Activated naive CD8-positive, alpha-beta T cell treated with anti-CD3 and anti-CD28 coated beads, Interleukin-2, amount 50 U/mL, for 24 hours (primary cell): ENCODE measurements at regions not wholly inside any gene's neighbourhood (a gene's known extent, or its start where the extent isn't known, plus 50 kb on each side); places are given as distances from the start of the nearest gene placed in this dataset.

Experiments
- ATAC-seq: fragments of 150-1000 bp; cut with Tn5 transposase; one replicate; pipeline ENCODE4 v1.10.0; 2021
- DNase-seq: peaks from one replicate; pipeline ENCODE4 v3.0.0; 2021
- H3K27ac Mint-ChIP-seq: one replicate; pipeline ENCODE4 v1.8.0; 2021; ENCODE audit warnings: mild to moderate bottlenecking, mixed read lengths
- H3K27me3 Mint-ChIP-seq: one replicate; pipeline ENCODE4 v1.8.0; 2021; ENCODE audit warnings: mixed read lengths
- H3K36me3 Mint-ChIP-seq: one replicate; pipeline ENCODE4 v1.8.0; 2021; ENCODE audit warnings: low read depth, mixed read lengths
- H3K4me1 Mint-ChIP-seq: one replicate; pipeline ENCODE4 v1.8.0; 2021; ENCODE audit warnings: mixed read lengths
- H3K4me3 Mint-ChIP-seq: one replicate; pipeline ENCODE4 v1.8.0; 2021; ENCODE audit warnings: mild to moderate bottlenecking, moderate library complexity, mixed read lengths
- H3K9me3 Mint-ChIP-seq: one replicate; pipeline ENCODE4 v1.8.0; 2021; ENCODE audit warnings: mixed read lengths

DNA sequence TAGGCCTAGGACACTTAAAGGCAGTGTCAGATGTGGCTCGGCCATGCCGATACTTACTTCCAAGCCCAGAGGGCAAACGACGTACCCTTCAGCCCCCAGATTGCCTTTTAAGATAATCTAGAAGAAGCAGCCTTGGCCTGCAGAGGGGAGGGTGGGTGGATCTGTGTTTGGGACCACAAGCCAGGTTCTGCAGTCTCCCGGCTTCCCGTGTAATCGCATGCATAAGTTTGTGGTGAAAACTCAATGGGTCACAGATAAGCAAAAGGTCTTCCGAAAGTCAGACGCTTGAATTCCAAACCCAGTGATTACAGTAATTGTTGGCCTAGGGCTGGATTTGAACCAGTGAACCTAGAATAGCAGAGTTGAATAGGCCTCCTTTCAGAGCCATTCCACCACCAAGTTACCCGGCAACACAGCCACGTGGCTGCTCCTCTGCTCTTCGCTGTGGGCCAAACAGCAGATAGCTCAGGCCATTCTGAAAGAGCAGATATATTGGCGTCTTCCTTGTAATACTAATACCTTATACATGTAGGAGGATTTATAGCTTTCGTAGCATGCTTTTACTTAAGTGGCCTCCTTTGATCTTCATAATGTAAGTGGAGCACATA, 170.8 kb upstream of the CADM1 start:
- no peak overlapping the region for H3K27ac Mint-ChIP-seq
- DNase-seq (no peak), ATAC-seq (no peak)
- H3K27me3 Mint-ChIP-seq: no peaks in the 10 kb centered on the region
- H3K9me3 Mint-ChIP-seq: no peaks in the 10 kb centered on the region
- H3K4me1 Mint-ChIP-seq: no peaks in the 10 kb centered on the region
- H3K4me3 Mint-ChIP-seq: no peak overlapping the region
- H3K36me3 Mint-ChIP-seq: no peaks in the 10 kb centered on the region

DNA sequence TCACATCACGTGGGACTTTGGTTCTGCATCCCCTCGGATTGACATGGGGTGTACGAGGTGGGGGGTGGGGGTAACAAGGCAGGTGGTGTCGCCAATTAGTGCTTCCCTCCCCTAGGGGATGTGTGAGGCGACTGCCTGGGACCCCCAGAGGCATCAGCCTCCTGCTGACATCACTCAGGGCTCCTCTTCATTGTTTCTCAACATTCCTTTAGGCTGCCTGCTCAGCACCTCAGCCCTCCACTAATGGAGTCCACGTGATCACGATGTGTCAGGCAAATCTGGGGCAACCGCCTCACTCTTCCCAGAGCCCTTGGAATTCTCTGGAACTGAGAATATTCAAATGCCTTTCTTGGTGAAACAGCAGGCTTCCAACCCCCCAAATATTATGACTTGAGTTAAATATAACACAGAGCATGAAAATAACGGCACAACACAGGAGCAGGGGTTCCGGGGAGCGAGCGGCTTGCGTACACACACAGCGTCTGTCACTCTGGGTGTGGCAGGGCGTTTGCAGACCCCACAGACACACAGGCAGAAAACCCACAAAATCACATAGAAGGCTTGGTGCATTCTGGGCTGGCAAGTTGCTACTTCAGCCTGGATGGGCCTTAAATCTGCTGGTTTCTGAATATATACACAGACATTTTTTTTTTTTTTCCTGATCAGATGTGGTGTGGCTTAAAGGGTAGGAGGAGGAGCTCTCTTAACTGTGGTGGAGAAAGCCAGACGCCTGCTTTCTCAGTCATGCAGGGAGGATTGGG, 170.1 kb upstream of the CADM1 start:
- H3K27ac Mint-ChIP-seq: no peak overlapping the region
- H3K4me1 Mint-ChIP-seq: no peaks in the 10 kb centered on the region
- no peak overlapping the region for H3K4me3 Mint-ChIP-seq
- H3K27me3 Mint-ChIP-seq: peaks cover 1% of the 10 kb centered on the region
- no peak for DNase-seq
- H3K9me3 Mint-ChIP-seq: no peaks in the 10 kb centered on the region
- no peak for ATAC-seq
- no peaks in the 10 kb centered on the region for H3K36me3 Mint-ChIP-seq

- no peaks in the 10 kb centered on the region for H3K36me3 Mint-ChIP-seq
- peaks cover 1% of the 10 kb centered on the region for H3K27me3 Mint-ChIP-seq
- H3K9me3 Mint-ChIP-seq: no peaks in the 10 kb centered on the region
- DNase-seq (no peak), ATAC-seq (no peak)
- no peak overlapping the region for H3K4me3 Mint-ChIP-seq
- no peaks in the 10 kb centered on the region for H3K4me1 Mint-ChIP-seq
- no peak overlapping the region for H3K27ac Mint-ChIP-seq
These were observed 169.5 kb upstream of the CADM1 start for GRCh38 chr11:115673720-115674119.

- Mint-ChIP-seq H3K9me3 (no peaks in the 10 kb centered on the region), H3K27me3 (peaks cover 1% of the 10 kb centered on the region), H3K4me1 (no peaks in the 10 kb centered on the region), H3K27ac (no peak overlapping the region), H3K36me3 (no peaks in the 10 kb centered on the region), H3K4me3 (no peak overlapping the region)
- no peak for DNase-seq
- no peak for ATAC-seq
These were observed 168.8 kb upstream of the CADM1 start for GRCh38 chr11:115672999-115673411.

DNA sequence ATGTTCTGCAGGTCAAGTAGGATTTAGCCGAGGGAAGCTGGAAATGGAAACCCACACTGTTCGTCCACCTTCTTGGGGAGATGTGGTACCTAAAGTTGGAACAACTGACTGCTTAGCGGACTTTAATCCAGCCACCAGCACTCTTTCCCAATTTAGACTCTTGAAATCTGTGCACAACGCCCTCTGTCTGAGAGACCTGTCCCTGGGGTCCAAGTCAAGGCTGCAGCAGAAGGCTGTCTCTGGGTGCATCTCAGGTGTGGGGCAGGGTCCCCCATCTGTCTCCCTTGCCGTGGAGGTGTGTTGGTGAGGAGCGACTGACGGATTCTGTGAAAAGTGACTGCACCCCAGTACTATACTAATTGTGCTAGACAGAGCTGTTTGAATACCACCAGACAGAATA, 168.2 kb upstream of the CADM1 start:
- Mint-ChIP-seq H3K36me3 (no peaks in the 10 kb centered on the region), H3K4me3 (no peak overlapping the region)
- ATAC-seq: no peak

GRCh38 chr11:115670538-115671205, 166.5 kb upstream of the CADM1 start:
- Mint-ChIP-seq H3K36me3 (no peaks in the 10 kb centered on the region), H3K27ac (no peak overlapping the region), H3K9me3 (no peaks in the 10 kb centered on the region), H3K4me1 (no peaks in the 10 kb centered on the region), H3K27me3 (peaks cover 1% of the 10 kb centered on the region), H3K4me3 (no peak overlapping the region)
- DNase-seq (no peak), ATAC-seq (no peak)

More for the DNA sequence above, 168.2 kb upstream of the CADM1 start:
- peaks cover 1% of the 10 kb centered on the region for H3K27me3 Mint-ChIP-seq
- no peaks in the 10 kb centered on the region for H3K9me3 Mint-ChIP-seq
- no peak for DNase-seq
- no peaks in the 10 kb centered on the region for H3K4me1 Mint-ChIP-seq
- no peak overlapping the region for H3K27ac Mint-ChIP-seq

- Mint-ChIP-seq H3K4me1 (no peaks in the 10 kb centered on the region), H3K27ac (no peak overlapping the region), H3K4me3 (no peak overlapping the region), H3K9me3 (peaks cover 3% of the 10 kb centered on the region), H3K36me3 (no peaks in the 10 kb centered on the region), H3K27me3 (peaks cover 9% of the 10 kb centered on the region)
- DNase-seq: no peak
- ATAC-seq: no peak
These were observed 161.7 kb upstream of the CADM1 start for GRCh38 chr11:115665958-115666357.

DNA sequence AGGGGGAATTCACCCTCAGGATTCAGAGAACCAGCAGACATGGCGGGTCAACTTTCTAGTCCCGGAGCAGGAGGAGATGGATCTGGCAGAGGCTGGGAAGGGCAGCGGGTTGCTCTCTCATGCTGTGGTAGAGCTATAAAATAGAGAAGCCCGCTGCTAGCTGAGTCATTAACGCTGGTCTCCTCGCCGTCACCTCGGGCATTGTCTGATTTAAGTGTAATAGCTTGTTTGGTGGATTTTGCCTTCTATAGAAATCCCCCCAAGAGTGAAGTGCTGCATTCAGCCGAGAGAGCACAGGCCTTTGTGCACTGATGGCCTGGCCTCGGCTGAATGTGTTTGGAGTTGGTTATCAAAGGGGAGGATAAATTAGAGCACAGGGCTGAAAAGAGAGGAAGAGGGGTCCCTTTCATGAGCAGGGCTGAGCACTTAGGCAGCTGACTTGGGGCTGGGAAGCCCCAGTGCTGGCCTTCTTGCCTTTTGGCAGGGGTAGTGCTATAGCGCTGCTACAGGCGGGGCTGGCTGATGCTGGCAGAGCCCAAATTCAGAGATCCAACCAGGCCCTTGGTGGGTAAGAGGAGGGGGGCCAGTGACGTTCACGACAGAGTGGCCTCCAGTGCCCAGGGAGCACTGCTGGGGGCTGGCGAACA, 161.1 kb upstream of the CADM1 start:
- Mint-ChIP-seq H3K27ac (no peak overlapping the region), H3K4me1 (no peaks in the 10 kb centered on the region), H3K27me3 (peaks cover 16% of the 10 kb centered on the region), H3K4me3 (no peak overlapping the region), H3K36me3 (no peaks in the 10 kb centered on the region), H3K9me3 (peaks cover 3% of the 10 kb centered on the region)
- ATAC-seq (no peak), DNase-seq (no peak)

DNA sequence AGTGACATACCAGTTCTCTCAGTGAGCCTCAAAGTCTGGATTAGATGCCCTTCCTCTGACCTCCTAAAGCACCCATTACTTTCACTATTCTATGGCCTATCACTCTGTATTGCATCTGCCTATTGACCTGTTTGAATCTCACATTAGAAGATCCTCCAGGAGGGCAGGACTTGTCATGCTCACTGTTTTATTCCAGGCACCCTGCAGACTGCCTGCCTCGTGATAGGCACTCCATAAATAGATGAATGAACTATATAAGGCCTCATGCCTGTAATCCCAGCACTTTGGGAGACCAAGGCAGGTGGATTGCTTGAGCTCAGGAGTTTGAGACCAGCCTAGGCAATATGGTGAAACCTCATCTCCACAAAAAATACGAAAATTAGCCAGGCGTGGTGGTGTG, 160.1 kb upstream of the CADM1 start:
- Mint-ChIP-seq H3K4me1 (no peaks in the 10 kb centered on the region), H3K27ac (no peak overlapping the region), H3K27me3 (peaks cover 21% of the 10 kb centered on the region), H3K9me3 (peaks cover 3% of the 10 kb centered on the region), H3K36me3 (no peaks in the 10 kb centered on the region), H3K4me3 (no peak overlapping the region)
- ATAC-seq: no peak
- DNase-seq: no peak

DNA sequence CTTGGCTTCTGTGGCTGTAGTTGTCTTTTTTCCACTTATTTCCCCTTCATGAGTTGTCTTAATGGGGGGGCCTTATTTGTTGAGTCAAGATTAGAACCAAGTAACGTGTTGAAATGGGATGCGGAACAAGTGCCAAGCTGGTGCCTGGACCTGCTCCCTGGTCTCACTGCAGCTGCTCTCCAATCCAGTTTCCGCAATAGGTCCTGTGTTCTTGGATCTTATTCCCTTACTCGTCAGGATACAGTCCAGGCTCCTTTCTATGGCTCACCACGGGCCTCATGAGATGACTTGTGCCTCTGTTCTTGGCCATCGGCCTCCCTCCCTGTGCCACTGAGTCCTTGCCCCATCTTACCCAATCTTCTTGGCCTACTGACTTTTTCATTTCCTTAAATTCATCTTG, 159.6 kb upstream of the CADM1 start:
- Mint-ChIP-seq H3K27me3 (peaks cover 27% of the 10 kb centered on the region), H3K36me3 (no peaks in the 10 kb centered on the region), H3K4me1 (no peaks in the 10 kb centered on the region), H3K27ac (no peak overlapping the region), H3K9me3 (peaks cover 3% of the 10 kb centered on the region), H3K4me3 (no peak overlapping the region)
- DNase-seq (no peak), ATAC-seq (no peak)

DNA sequence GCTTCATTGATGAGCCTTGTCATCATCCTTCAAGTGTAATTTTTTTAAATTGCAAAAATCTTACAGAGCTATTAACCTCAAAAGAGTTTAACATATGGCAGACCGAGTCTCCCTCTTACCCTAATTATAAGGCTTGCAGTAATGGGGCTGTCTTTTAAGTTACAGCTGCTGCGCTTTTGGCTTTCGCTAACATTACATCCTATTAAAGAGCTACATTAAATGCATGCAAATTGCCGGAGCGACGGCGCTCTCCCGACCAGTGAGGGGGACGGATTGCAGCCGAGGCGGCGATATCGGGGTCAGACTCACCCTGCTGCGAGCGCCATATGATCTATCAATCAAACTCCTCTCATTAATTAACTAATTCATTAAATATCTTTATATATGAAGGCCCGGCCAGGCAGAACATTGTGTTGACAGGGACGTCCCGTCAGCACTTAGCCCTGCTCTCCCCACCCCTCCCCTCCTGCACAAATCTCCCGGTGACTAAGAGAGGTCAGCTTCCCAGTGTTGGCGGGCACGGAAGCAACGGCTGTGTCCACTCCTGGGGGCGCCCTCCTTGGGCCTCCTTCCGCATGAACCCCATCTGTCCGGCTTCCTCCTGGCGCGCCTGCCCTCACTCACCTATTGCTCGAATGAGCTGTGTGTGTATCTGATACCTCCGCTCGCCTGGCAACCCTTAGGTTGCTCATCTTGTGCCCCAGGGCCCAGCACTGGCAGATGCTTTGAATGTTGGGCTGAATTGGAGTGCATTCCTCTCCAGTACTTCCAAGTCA, 156.0 kb upstream of the CADM1 start:
- Mint-ChIP-seq H3K36me3 (no peaks in the 10 kb centered on the region), H3K27ac (no peak overlapping the region), H3K4me3 (no peak overlapping the region), H3K4me1 (no peaks in the 10 kb centered on the region), H3K27me3 (peaks cover 39% of the 10 kb centered on the region), H3K9me3 (peaks cover 7% of the 10 kb centered on the region)
- no peak for ATAC-seq
- no peak for DNase-seq

DNA sequence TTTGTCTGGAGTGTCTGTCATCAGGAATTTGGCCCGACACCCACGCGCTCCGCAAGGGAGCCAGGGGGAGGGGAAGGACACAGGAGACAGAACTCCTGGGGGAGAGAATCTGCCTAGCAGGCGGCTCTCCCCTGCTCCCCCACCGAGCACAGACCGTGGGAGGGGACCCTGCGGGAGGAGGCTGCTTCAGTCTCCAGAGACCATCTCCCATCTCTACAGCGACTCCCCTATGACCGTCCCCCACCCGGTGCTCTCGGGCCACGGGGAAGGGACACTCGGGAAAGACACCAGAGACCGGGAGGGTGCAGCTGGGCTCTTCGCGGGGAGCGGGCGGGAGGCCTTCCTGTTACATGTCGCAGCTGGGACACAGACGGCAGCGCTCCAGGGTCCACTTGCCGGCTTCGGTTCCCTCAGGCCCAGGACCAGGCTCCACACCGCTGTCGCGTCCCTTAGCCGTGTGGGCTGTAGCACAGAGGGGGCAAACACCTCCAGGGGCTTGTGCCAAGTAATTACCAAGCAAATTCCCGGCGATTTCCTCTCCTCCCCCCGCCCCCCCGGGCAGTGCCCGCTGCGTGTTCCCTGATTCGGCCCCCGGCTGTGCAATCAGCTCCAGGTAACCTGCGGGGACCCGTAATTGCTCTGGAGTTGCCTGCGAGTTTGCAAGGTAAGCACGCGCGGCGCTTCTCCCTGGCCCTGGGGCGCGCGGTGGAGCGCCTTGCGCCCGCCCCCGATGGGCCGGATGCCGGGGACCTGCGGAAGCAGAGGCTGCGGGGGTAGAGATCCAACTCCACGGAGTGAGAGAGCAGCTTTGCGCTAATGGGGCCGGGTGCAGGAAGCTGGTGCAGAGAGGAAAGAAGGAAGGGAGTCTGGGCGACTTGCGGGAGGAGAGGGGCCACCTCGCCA, 155.1 kb upstream of the CADM1 start:
- no peaks in the 10 kb centered on the region for H3K4me1 Mint-ChIP-seq
- ATAC-seq: no peak
- H3K27ac Mint-ChIP-seq: no peak overlapping the region
- no peaks in the 10 kb centered on the region for H3K36me3 Mint-ChIP-seq
- H3K4me3 Mint-ChIP-seq: no peak overlapping the region
- DNase-seq: no peak
- peaks cover 7% of the 10 kb centered on the region for H3K9me3 Mint-ChIP-seq
- H3K27me3 Mint-ChIP-seq: peaks cover 39% of the 10 kb centered on the region

GRCh38 chr11:115657586-115657985, 153.4 kb upstream of the CADM1 start:
- H3K36me3 Mint-ChIP-seq: no peaks in the 10 kb centered on the region
- H3K9me3 Mint-ChIP-seq: peaks cover 4% of the 10 kb centered on the region
- ATAC-seq (no peak), DNase-seq (no peak)
- H3K27me3 Mint-ChIP-seq: peaks cover 37% of the 10 kb centered on the region
- H3K27ac Mint-ChIP-seq: no peak overlapping the region
- H3K4me3 Mint-ChIP-seq: no peak overlapping the region
- H3K4me1 Mint-ChIP-seq: no peaks in the 10 kb centered on the region
